Calu3 (cell line): ENCODE measurements at regions not wholly inside any gene's neighbourhood (a gene's known extent, or its start where the extent isn't known, plus 50 kb on each side); places are given as distances from the start of the nearest gene placed in this dataset.

Experiments used
- BruUV-seq: library from RNA; stranded (reverse); fragments of 400-500 nt; replicated peaks from 2 replicates; lab custom pipeline; 2021; lab: Mats Ljungman, UMichigan
- CTCF ChIA-PET: fragments of 300-600 bp; sonication (Branson Sonifier 250); formaldehyde crosslinking; loops from one replicate; lab custom pipeline; 2022; ENCODE audit warnings: antibody characterized with exemption; lab: Charles Lee
- DNase-seq: peaks from one replicate; pipeline ENCODE4 v3.0.0; 2022
- H3K27ac Mint-ChIP-seq: one replicate; pipeline ENCODE4 v1.8.0; 2022; ENCODE audit warnings: mixed read lengths; ENCODE audit not compliant: unreplicated experiment
- H3K27me3 Mint-ChIP-seq: one replicate; pipeline ENCODE4 v1.8.0; 2022; ENCODE audit warnings: mixed read lengths; ENCODE audit not compliant: unreplicated experiment
- H3K36me3 Mint-ChIP-seq: one replicate; pipeline ENCODE4 v1.8.0; 2022; ENCODE audit warnings: mild to moderate bottlenecking, moderate library complexity, mixed read lengths; ENCODE audit not compliant: insufficient read depth, unreplicated experiment
- H3K4me1 Mint-ChIP-seq: one replicate; pipeline ENCODE4 v1.8.0; 2022; ENCODE audit warnings: mild to moderate bottlenecking, low read depth, mixed read lengths; ENCODE audit not compliant: unreplicated experiment
- H3K4me3 Mint-ChIP-seq: one replicate; pipeline ENCODE4 v1.8.0; 2022; ENCODE audit warnings: mild to moderate bottlenecking, low read depth, moderate library complexity, mixed read lengths; ENCODE audit not compliant: unreplicated experiment
- H3K9me3 Mint-ChIP-seq: one replicate; pipeline ENCODE4 v1.8.0; 2022; ENCODE audit warnings: low read depth, mixed read lengths; ENCODE audit not compliant: unreplicated experiment
- intact Hi-C: fragments of 100-400 bp; cut with micrococcal nuclease; formaldehyde crosslinking; loops from one replicate; pipeline ENCODE4 v1.10.0; 2022; ENCODE audit not compliant: unreplicated experiment
- TF ChIP-seq, protein P1 (sequence below): fragments of 200-600 bp; IDR thresholded peaks from one replicate; pipeline ENCODE4 v1.8.0; 2022; ENCODE audit warnings: antibody characterized with exemption; ENCODE audit not compliant: unreplicated experiment

DNA sequence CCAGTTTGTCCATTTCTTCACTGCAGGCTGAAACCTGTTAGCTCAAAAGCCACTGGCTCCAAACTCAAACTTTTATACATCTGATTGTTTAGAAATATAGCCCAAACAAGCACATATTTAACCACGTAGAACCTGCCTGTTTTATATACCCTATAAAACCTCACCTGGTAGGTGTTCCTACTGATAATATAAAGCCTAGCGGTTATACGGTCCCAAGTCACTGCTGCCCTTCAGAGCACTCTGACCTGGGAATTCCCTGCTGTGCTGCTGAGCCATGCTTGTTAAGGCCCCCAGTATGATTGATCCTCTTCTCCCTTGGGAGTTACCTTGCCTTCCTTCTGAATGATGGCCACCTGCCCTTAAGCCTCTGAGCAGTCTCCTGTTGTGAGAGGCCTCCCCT, 432.8 kb upstream of the LCORL start:
- TF ChIP-seq, protein P1, sequence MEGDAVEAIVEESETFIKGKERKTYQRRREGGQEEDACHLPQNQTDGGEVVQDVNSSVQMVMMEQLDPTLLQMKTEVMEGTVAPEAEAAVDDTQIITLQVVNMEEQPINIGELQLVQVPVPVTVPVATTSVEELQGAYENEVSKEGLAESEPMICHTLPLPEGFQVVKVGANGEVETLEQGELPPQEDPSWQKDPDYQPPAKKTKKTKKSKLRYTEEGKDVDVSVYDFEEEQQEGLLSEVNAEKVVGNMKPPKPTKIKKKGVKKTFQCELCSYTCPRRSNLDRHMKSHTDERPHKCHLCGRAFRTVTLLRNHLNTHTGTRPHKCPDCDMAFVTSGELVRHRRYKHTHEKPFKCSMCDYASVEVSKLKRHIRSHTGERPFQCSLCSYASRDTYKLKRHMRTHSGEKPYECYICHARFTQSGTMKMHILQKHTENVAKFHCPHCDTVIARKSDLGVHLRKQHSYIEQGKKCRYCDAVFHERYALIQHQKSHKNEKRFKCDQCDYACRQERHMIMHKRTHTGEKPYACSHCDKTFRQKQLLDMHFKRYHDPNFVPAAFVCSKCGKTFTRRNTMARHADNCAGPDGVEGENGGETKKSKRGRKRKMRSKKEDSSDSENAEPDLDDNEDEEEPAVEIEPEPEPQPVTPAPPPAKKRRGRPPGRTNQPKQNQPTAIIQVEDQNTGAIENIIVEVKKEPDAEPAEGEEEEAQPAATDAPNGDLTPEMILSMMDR = no peak
- intact Hi-C loops = no loop called here
- Mint-ChIP-seq H3K27me3 (no peaks in the 10 kb centered on the region), H3K36me3 (no peaks in the 10 kb centered on the region), H3K4me1 (no peaks in the 10 kb centered on the region), H3K9me3 (peaks cover 13% of the 10 kb centered on the region), H3K27ac (no peak overlapping the region), H3K4me3 (no peak overlapping the region)
- BruUV-seq = no TSS peak
- CTCF ChIA-PET = no interaction called here
- DNase-seq = no peak

DNA sequence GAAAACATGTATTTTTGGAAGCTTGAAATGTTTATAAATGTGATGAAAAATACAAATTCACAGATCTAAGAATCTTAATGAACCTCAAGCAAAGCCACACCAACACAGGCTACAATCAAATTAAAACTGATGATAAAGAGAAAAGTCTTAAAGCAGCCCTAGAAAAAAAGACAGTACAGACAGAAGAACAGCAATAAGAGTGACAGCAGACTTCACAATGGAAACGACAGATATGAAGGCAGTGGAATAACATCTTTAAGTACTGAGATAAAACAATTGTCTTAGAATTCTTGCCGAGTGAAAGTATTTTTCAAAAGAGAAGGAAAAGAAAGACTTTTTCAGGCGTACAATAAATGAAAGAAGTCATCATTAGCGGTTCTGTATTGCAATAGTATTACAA, 423.6 kb upstream of the LCORL start:
- CTCF ChIA-PET = no interaction called here
- Mint-ChIP-seq H3K4me1 (no peaks in the 10 kb centered on the region), H3K36me3 (no peaks in the 10 kb centered on the region), H3K9me3 (peaks cover 13% of the 10 kb centered on the region), H3K27ac (no peak overlapping the region), H3K4me3 (no peak overlapping the region), H3K27me3 (no peaks in the 10 kb centered on the region)
- no peak for DNase-seq
- BruUV-seq = no TSS peak
- TF ChIP-seq, protein P1 = no peak
- intact Hi-C loops = no loop called here

DNA sequence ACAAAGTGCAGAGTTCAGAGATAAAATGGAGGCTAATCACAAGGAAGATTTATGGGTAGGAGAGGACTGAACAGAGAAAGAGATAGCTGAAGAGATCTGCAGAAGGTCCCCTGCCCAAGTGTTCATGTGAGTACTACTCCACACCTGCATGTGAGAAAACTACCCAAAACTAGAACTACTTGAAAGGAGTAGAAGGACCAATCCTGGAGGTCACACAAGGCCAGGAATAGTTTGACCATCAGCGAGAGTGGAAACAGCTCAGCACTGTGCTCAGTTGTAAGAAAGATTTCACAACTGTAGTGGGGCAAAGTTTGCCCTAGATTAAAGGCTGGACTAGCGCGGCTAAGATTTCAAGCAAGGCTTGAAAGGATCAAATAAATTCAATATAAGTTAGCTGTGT, 422.7 kb upstream of the LCORL start:
- Mint-ChIP-seq H3K4me1 (no peaks in the 10 kb centered on the region), H3K27ac (no peak overlapping the region), H3K4me3 (no peak overlapping the region), H3K36me3 (no peaks in the 10 kb centered on the region), H3K9me3 (peaks cover 13% of the 10 kb centered on the region), H3K27me3 (no peaks in the 10 kb centered on the region)
- BruUV-seq = no TSS peak
- CTCF ChIA-PET = no interaction called here
- no peak for DNase-seq
- intact Hi-C loops = no loop called here
- TF ChIP-seq, protein P1 = no peak

- no peaks in the 10 kb centered on the region for H3K36me3 Mint-ChIP-seq
- H3K9me3 Mint-ChIP-seq = peaks cover 13% of the 10 kb centered on the region
- CTCF ChIA-PET = no interaction called here
- H3K27me3 Mint-ChIP-seq = no peaks in the 10 kb centered on the region
- no TSS peak for BruUV-seq
- H3K4me3 Mint-ChIP-seq = no peak overlapping the region
- H3K4me1 Mint-ChIP-seq = no peaks in the 10 kb centered on the region
- intact Hi-C loops = no loop called here
- DNase-seq = no peak
- TF ChIP-seq, protein P1 = no peak
- no peak overlapping the region for H3K27ac Mint-ChIP-seq
Observed at GRCh38 chr4:18442957-18443356, 421.4 kb upstream of the LCORL start.
